ENCODE measurements at regions not wholly inside any gene's neighbourhood (a gene's known extent, or its start where the extent isn't known, plus 50 kb on each side); places are given as distances from the start of the nearest gene placed in this dataset.

DNA sequence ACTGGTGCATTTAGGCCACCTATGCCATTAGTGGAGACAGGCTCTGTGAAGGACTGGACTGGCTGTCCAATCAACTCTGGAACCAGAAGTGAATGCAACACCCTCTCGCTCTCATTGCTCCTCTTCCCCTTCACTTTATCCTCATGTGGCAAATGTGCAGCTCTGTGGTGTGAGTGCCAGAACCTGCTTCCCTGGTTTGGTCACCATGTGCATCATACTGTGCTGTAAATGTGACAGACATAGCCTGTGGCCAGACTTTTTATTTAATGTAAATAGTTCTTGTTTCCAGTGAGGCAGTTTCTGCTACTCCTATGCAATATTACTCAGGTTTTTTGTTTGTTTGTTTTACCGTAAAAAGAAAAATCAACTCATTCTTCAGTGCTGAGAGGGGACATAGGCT is 73.0 kb upstream of the PPP1R9A start:
- intact Hi-C loops (cut with micrococcal nuclease; ENCODE audit: unreplicated experiment): no loop called here
- peaks cover 66% of the 10 kb centered on the region for H3K9me3 Mint-ChIP-seq (ENCODE audit: unreplicated experiment)
- BruUV-seq (replicated peaks): no TSS peak

DNA sequence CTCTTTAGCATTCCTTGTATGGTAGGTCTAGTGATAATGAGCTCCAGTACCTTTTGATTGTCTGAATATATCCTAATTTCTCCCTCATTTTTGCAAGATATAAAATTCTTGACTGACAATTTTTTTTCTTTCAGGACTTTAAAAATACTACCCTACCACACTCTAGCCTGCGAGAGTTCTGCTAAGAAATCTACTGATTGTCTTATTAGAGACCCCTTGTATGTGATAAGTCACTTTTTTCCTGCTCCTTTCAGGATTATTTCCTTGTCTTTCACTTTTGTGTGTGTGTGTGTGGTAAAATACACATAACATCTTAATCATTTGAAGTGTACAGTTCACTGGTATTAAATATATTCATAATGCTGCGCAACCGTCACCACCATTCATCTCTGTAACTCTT is 68.7 kb upstream of the PPP1R9A start:
- Mint-ChIP-seq H3K4me3 (ENCODE audit: unreplicated experiment) (no peak overlapping the region), H3K27me3 (ENCODE audit: insufficient read depth, unreplicated experiment) (no peaks in the 10 kb centered on the region), H3K36me3 (ENCODE audit: insufficient read depth, unreplicated experiment) (no peaks in the 10 kb centered on the region), H3K4me1 (ENCODE audit: low read depth, unreplicated experiment) (no peaks in the 10 kb centered on the region), H3K9me3 (ENCODE audit: unreplicated experiment) (peaks cover 57% of the 10 kb centered on the region), H3K27ac (ENCODE audit: unreplicated experiment) (no peak overlapping the region)
- Histone ChIP-seq H3K9me3 (peaks cover 22% of the 10 kb centered on the region), H3K4me1 (no peaks in the 10 kb centered on the region), H3K27me3 (replicated peaks; ENCODE audit: control insufficient read depth, insufficient read depth, low read length) (no peaks in the 10 kb centered on the region), H3K36me3 (ENCODE audit: control insufficient read depth, insufficient read depth, low read length) (no peaks in the 10 kb centered on the region), H3K4me3 (ENCODE audit: low read depth, low read length) (no peak overlapping the region)
- no peak for TF ChIP-seq CTCF (IDR thresholded peaks at IDR 0.05; ENCODE audit: insufficient read depth in 1 of 2, low read depth in 1 of 2, low read length in 1 of 2, severe bottlenecking in 1 of 2, unreplicated experiment in 1 of 2)
- BruUV-seq (replicated peaks): no TSS peak
- POLR2A ChIA-PET: no interaction called here
- intact Hi-C loops (cut with micrococcal nuclease; ENCODE audit: unreplicated experiment): no loop called here
- DNase-seq: no peak
- CTCF ChIA-PET: no interaction called here

More for the DNA sequence above, 73.0 kb upstream of the PPP1R9A start:
- POLR2A ChIA-PET: no interaction called here
- H3K9me3 ChIP-seq: peaks cover 11% of the 10 kb centered on the region
- no peaks in the 10 kb centered on the region for H3K27me3 Mint-ChIP-seq (ENCODE audit: insufficient read depth, unreplicated experiment)
- no peaks in the 10 kb centered on the region for H3K36me3 ChIP-seq (ENCODE audit: control insufficient read depth, insufficient read depth, low read length)
- DNase-seq: no peak
- H3K4me1 ChIP-seq: no peaks in the 10 kb centered on the region
- no peak overlapping the region for H3K4me3 ChIP-seq (ENCODE audit: low read depth, low read length)
- no peak overlapping the region for H3K4me3 Mint-ChIP-seq (ENCODE audit: unreplicated experiment)
- no peak for TF ChIP-seq CTCF (IDR thresholded peaks at IDR 0.05; ENCODE audit: insufficient read depth in 1 of 2, low read depth in 1 of 2, low read length in 1 of 2, severe bottlenecking in 1 of 2, unreplicated experiment in 1 of 2)
- H3K27ac Mint-ChIP-seq (ENCODE audit: unreplicated experiment): no peak overlapping the region
- peaks cover 6% of the 10 kb centered on the region for H3K4me1 Mint-ChIP-seq (ENCODE audit: low read depth, unreplicated experiment)
- CTCF ChIA-PET: no interaction called here
- H3K36me3 Mint-ChIP-seq (ENCODE audit: insufficient read depth, unreplicated experiment): no peaks in the 10 kb centered on the region
- no peaks in the 10 kb centered on the region for H3K27me3 ChIP-seq (replicated peaks; ENCODE audit: control insufficient read depth, insufficient read depth, low read length)

- intact Hi-C loops (cut with micrococcal nuclease; ENCODE audit: unreplicated experiment): no loop called here
- peaks cover 59% of the 10 kb centered on the region for H3K9me3 Mint-ChIP-seq (ENCODE audit: unreplicated experiment)
- H3K4me3 ChIP-seq (ENCODE audit: low read depth, low read length): no peak overlapping the region
Observed at GRCh38 chr7:94843553-94843952, 63.8 kb upstream of the PPP1R9A start.

More at GRCh38 chr7:94843553-94843952, 63.8 kb upstream of the PPP1R9A start:
- no peak for DNase-seq
- H3K27ac Mint-ChIP-seq (ENCODE audit: unreplicated experiment): no peak overlapping the region
- Histone ChIP-seq H3K9me3 (peaks cover 31% of the 10 kb centered on the region), H3K36me3 (ENCODE audit: control insufficient read depth, insufficient read depth, low read length) (no peaks in the 10 kb centered on the region), H3K4me1 (no peaks in the 10 kb centered on the region), H3K27me3 (replicated peaks; ENCODE audit: control insufficient read depth, insufficient read depth, low read length) (no peaks in the 10 kb centered on the region)
- no peaks in the 10 kb centered on the region for H3K4me1 Mint-ChIP-seq (ENCODE audit: low read depth, unreplicated experiment)
- H3K4me3 Mint-ChIP-seq (ENCODE audit: unreplicated experiment): no peak overlapping the region
- H3K36me3 Mint-ChIP-seq (ENCODE audit: insufficient read depth, unreplicated experiment): no peaks in the 10 kb centered on the region
- TF ChIP-seq CTCF (IDR thresholded peaks at IDR 0.05; ENCODE audit: insufficient read depth in 1 of 2, low read depth in 1 of 2, low read length in 1 of 2, severe bottlenecking in 1 of 2, unreplicated experiment in 1 of 2): no peak
- BruUV-seq (replicated peaks): no TSS peak
- H3K27me3 Mint-ChIP-seq (ENCODE audit: insufficient read depth, unreplicated experiment): no peaks in the 10 kb centered on the region
- ChIA-PET POLR2A (no interaction called here), CTCF (no interaction called here)
